Limb (tissue), 2 donors: ENCODE measurements at regions not wholly inside any gene's neighbourhood (a gene's known extent, or its start where the extent isn't known, plus 50 kb on each side); places are given as distances from the start of the nearest gene placed in this dataset.

ENCODE experiments used
- DNase-seq, 2 donors: peaks; one replicate each; pipeline ENCODE4 v3.0.0-alpha.2; 2016; ENCODE audit errors: extremely low spot score in 2 of 2

- DNase-seq: no peak
These were observed 579.3 kb downstream of the TLR4 start for GRCh38 chr9:118283488-118283887.

- DNase-seq: no peak
These were observed 585.9 kb downstream of the TLR4 start for GRCh38 chr9:118290116-118290515.

GRCh38 chr9:118295413-118295812 lies 591.2 kb downstream of the TLR4 start:
- no peak for DNase-seq

- no peak for DNase-seq
These were observed 598.5 kb downstream of the TLR4 start for GRCh38 chr9:118302721-118303120.

- DNase-seq: no peak
These were observed 599.0 kb downstream of the TLR4 start for GRCh38 chr9:118303216-118303615.

- DNase-seq: peak in 1 of 2 donors; percentile 10
These were observed 601.1 kb downstream of the TLR4 start for GRCh38 chr9:118305331-118305730.

- DNase-seq: no peak
These were observed 602.6 kb downstream of the TLR4 start for GRCh38 chr9:118306801-118307200.

- DNase-seq: no peak
These were observed 609.8 kb downstream of the TLR4 start for GRCh38 chr9:118313965-118314364.

- DNase-seq: no peak
These were observed 612.7 kb downstream of the TLR4 start for GRCh38 chr9:118316831-118317343.

GRCh38 chr9:118318770-118319431 lies 614.7 kb downstream of the TLR4 start:
- peak in 1 of 2 donors; percentile 29 for DNase-seq

- DNase-seq: no peak
These were observed 617.6 kb downstream of the TLR4 start for GRCh38 chr9:118321788-118322187.

GRCh38 chr9:118324706-118325105 lies 620.5 kb downstream of the TLR4 start:
- DNase-seq: no peak

- DNase-seq: no peak
These were observed 621.6 kb downstream of the TLR4 start for GRCh38 chr9:118325757-118326156.

GRCh38 chr9:118326326-118326725 lies 622.1 kb downstream of the TLR4 start:
- no peak for DNase-seq

- DNase-seq: no peak
These were observed 626.2 kb downstream of the TLR4 start for GRCh38 chr9:118330191-118330986.

- DNase-seq: no peak
These were observed 627.4 kb downstream of the TLR4 start for GRCh38 chr9:118331622-118332045.

GRCh38 chr9:118336250-118336942 lies 632.2 kb downstream of the TLR4 start:
- no peak for DNase-seq

- DNase-seq: no peak
These were observed 632.7 kb downstream of the TLR4 start for GRCh38 chr9:118336943-118337330.

GRCh38 chr9:118360036-118360435 lies 655.8 kb downstream of the TLR4 start:
- no peak for DNase-seq

- no peak for DNase-seq
These were observed 657.9 kb downstream of the TLR4 start for GRCh38 chr9:118362123-118362522.

GRCh38 chr9:118362596-118362995 lies 658.4 kb downstream of the TLR4 start:
- no peak for DNase-seq
